HG03565 (cell line): ENCODE measurements at regions not wholly inside any gene's neighbourhood (a gene's known extent, or its start where the extent isn't known, plus 50 kb on each side); places are given as distances from the start of the nearest gene placed in this dataset.
"Not testable (repeated sequence)": the region's sequence is repeated elsewhere in the genome, so short reads cannot be mapped to it uniquely, and the experiment has no call there.

ENCODE experiments used
- ATAC-seq: cut with Tn5 transposase; IDR thresholded peaks from one replicate; pipeline ENCODE4 v1.9.1; 2021; ENCODE audit warnings: mild to moderate bottlenecking, moderate library complexity; ENCODE audit not compliant: unreplicated experiment

DNA sequence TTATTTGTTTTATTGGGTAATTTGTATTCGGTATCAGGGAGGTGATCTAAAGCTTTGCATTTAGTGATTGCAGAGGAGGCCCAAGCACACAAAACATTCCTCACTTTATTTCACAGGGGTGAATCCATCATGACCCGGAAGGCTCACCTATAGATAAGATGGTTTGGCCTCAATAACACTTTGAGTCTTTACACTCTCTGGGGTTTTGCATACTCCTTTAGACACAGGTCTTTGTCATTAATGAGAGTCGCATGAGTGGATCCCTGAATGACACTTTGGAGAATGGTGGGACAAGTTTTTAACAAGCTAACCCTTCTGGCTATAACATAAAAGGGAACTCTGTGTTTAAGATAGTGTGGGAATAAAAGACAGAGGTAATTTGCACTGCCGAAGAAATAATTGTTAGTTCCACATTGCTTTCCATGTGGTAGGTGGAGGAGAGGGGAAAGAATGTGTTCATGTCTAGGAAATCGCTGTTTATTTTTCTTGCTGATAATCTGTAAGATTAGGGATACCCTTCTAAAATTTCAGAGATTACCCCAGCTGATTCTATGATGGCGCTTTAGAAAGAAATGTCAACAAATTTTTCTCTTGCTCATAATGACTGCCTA, 455.8 kb downstream of the TFEC start:
- no peak for ATAC-seq

DNA sequence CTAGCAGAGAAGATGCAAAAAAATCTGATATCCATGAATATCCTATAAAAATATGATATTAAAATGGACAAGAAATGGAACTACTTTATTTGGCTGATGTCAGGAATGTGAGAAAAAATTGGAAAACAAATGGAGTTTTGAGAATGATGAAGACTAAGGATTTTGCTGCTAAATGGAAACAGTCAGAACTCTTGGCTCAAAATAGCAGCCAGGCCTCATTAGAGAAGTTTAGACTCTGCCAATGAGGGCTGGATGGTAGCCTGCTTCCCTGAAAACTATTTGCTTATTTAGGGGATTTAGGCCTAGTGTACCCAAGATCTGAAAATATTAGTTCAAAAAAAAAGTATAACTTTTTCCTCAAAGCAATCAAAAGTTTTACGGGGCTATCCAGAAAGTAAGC, 458.5 kb downstream of the TFEC start:
- ATAC-seq = no peak

DNA sequence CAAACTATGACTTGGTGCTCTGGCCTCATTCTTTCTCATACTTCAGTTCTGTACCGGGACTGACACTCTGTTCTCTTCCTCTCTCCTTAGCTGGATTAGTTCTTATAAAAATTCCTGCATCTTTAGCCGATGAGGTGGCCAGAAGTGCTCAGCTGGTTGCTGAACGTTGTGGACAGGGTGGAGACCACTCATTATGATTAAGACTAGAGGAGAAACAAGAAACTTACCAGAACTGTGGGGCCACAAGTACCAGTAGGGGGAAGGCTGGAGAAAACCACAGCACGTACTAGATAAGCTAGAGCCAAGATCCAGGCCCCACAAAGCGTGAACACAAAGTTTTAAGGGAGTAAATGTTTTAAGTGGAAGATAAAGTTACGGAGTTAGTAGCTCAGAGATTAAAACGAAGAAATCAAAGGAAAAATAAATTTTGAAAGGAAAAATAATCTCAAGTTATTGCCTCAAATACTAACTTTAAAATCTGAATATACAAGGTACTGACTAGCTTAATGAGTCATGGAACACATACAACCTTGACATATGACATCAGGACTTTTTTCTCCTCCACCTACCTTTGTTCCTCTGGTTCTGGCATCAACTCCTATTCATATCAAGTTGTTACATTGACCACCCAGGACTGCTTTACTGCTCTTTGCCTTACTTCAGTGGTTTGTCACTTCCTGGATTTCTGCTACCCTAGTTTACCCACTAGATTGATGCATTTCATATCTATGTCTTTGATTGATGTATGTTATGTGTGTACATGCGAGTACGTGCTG, 469.0 kb downstream of the TFEC start:
- no peak for ATAC-seq

DNA sequence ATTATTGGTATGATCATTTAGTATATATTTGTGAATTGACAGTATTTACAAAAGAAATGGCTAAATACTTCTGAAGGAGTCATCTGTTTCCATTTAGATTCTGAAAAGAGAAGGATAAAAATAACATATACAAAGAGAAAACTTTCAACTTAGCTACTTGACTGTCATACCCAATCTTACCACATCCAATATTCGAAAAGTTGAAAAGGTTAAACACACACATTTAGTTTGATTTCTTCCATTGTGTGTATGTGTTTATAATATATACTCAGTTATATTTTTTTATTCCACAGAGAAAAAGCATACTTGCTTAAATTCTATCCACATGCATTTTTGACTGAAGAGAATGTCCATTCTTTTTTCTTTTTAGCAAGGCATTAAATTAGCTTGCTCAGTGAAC, 470.7 kb downstream of the TFEC start:
- no peak for ATAC-seq

DNA sequence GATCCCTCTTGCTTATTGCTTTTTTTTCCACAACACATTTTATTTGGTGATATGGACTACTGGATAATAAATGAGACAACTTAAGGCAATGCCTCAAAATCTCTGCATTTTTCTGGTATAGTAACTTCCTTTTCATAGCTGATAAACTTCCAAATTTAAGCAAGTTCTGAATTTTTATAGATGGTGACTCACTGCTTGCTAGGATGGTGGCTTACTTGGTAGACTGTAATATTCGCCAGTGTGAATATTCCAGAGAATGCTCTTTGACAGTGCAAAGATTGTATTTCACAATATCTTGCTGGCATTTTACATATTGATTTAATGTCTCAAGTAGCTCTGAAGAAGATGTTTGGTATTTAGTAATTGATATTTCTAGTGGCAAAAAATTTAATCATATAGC, 472.4 kb downstream of the TFEC start:
- no peak for ATAC-seq

DNA sequence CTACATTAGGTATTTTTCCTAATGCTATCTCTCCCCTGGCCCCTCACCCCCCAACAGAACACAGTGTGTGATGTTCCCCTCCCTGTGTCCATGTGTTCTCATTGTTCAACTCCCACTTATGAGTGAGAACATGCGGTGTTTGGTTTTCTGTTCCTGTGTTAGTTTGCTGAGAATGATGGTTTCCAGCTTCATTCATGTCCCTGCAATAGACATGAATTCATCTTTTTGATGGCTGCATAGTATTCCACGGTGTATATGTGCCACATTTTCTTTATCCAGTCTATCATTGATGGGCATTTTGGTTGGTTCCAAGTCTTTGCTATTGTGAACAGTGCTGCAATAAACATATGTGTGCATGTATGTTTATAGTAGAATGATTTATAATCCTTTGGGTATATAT, 473.3 kb downstream of the TFEC start:
- not testable (repeated sequence) for ATAC-seq

DNA sequence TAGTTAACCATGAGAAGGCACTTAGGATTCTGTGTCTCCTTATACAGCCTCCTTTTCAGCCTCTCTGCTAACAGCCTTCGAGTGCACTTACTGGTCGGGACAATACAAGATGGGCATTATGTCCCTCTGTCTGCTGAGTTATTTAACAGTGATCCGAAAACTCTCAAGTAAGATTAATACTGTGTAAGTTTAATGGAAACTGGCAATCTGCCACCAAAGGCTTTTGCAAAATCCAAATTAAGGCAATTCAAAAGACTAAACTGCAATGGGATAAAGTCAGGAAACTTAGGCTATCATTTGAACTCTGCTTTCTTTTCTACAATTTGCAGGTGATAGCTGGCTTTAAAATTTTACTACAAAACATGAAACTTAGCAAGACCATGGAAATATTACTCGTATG, 477.8 kb downstream of the TFEC start:
- no peak for ATAC-seq

DNA sequence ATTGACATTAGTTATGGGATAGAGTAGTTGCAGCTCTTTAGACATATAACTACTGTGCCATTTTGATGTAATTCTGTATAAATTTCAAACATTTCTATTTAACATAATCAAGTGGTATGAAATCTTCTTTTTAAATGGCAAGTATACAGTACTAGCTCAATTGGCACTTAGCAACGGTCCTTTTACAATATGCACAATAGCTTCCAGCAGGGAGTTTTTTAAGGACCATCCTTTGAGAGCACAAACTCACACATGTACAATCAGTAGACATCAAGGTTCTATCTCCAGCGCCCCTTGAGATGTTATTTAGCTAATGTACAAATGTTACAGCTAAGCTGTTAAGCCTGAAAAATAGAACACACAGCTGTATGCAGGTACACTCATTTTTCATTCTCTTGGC, 480.7 kb downstream of the TFEC start:
- ATAC-seq = no peak

DNA sequence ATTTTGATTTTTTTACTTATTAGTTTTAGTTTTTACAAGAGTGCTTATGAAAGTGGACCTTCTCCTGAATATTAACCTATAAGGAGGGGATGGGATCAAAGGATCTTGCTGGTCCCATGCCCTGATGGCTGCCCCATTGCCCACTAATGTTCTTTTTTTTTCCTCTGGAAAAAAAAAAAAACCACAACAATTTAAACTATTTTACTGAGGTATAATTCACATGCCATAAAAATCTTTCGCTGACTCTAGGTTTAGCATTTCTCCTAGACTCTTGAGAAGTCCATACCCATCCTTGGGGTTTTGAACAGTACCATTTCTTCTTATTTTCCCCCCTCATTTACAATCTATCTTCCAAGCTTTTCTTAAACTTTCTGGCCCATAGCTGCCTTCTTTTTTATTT, 481.8 kb downstream of the TFEC start:
- no peak for ATAC-seq

DNA sequence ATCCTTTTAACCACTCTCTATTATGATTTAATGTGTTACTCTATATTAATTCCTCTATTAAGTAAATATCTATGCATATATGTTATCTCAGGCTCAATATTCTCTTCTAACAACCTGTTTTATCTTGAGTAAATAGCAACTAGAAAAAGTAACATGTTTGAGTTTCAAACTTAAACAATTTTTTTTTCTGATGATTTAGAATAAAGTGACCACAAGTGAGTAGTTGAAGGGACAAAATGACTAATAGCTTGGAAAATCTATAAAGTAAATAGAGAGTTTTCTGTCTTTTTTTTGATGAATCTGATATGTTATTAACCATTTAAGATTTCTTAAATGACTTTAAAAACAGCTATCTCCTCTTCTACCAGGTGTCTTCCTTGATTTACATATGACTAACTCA, 483.8 kb downstream of the TFEC start:
- ATAC-seq = no peak

DNA sequence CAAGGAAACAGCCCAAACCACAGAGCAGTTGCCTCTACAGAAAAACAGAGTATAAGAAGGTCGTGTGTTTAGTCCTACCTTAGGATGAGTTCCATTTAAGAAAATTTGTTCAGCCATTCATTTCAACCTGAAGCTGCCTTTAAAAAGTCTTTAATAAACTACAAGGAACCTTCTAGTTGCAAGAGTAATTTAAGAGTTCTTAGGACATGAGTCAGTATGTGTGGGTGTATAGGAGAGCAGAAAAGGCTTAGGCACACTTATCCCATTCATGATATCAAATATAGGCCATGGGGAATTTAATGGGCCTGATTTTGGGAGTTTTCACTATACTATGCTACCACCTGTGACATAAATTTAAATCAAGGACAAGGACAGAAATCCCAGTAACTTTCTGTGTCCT, 496.8 kb downstream of the TFEC start:
- no peak for ATAC-seq

DNA sequence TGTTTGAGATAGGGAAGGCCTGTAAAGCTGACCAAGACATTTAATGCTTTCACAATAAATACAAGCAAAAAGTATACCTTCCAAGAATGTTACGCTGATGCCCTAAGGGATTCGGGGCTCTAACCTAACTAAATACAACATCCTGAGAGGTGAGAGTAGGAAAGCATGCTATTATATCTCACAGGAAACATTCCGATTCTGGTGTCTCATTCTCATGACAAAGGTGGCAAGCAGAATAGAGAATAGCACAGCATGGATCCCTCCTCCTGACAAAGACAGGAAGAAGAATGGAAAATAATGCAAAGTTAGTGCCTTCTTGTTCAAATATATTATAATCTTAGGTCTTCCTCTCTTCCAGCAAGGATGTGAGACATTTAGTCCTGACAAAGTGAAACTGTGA, 504.3 kb downstream of the TFEC start:
- ATAC-seq = no peak

DNA sequence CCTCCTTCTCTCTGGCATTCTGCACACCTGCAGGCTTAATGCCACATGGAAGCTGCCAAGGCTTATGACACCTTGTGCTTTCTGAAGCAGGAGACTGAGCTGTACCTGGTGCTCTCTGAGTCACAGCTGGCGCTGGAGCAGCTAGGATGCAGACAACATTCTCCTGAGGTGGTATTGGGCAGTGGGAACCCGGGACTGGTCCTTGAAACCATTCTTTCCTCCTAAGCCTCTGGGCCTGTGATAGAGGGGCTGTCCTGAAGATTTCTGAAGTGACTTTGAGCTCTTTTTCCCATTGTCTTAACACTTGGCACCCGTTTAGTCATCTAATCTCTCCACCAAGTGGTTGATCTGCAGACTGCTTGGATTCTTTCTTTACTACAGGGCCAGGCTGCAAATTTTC, 508.4 kb downstream of the TFEC start:
- ATAC-seq = no peak

DNA sequence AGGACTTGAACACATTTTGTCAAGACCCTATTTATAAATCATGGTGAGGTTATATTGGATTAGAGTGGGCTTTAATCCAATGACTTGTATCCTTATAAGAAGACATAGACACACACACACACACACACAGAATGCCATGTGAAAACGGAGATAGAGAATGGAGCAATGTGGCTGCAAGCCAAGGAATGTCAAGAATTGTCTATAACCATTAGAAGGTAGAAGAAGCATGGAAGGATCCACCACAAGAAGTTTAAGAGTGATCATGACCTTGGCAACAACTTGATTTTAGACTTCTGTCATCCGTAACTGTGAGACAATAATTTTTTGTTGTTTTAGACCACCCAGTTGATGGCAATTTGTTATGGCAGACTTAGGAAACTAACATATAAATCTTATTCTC, 514.2 kb downstream of the TFEC start:
- ATAC-seq = no peak

DNA sequence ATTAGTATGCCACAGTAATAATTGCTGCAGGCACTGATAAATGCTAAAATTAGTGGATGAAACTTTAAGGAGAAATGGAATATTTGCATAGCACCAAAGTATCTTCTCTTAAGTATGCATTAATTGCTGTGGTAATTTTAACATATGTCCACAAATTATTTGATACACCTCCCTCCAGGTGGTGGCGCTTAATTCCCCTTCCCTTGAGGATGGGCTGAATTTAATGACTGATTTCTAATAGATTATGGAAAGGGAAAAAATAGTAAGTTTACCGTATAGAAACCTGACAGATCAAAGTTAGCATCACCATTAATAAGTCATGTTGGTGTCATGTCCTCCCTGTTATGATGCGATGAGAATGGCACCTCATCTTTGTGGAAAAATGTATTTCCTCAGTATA, 519.2 kb downstream of the TFEC start:
- ATAC-seq = no peak

DNA sequence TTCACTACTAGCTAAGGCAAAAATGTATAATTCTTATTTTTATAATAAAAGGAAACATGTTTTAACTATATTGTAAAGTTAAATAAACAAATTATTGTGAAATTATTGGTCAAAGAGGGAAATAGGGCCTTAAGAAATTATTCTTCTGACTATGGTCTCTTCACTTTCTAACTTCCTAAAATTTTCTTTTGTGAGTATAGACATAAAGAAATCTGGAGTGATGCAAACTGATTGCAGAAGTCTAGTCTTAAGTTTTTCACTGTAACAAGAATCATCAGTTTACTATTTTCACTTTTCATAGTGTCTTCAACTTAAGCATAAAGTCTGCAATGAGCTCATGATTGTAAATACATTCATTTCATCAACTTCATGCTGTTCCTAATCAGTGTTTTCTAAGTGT, 525.4 kb downstream of the TFEC start:
- no peak for ATAC-seq

DNA sequence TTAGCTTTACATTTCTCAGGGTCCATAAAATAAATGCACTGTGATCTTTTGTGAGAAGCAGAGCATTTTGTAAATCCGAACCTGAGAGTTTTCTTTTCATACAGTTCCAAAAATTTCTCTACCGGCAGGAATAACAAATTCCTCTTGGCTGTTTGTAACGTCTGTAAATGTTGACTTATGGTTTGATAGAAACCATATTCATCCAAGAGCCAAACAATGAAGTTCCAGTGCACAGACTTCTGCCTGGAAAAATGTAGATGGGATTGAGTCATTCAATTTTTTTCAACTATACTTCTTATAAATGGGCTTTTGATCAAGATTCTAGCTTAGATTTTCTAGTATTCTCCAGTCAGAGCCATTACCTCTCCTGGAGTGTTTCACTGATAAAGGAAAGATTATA, 530.6 kb downstream of the TFEC start:
- ATAC-seq = no peak

DNA sequence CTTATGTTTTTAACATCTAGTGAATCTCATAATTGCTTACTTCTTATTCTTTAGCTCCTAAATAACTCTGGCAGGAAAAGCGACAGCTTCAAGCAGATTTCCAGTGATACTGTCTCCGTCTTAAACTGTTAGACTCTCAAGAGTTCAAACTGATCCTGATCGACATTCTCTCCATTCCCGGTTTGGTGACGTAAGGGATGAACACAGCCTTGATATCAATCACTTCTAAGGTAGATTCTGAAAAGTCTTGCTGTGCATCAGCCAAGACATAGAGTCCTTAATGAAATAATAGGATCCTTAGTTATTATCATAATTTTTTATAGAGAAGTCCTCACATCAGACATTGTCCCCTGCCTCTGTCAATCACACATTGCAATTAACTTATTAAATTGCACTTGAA, 534.6 kb downstream of the TFEC start:
- no peak for ATAC-seq

DNA sequence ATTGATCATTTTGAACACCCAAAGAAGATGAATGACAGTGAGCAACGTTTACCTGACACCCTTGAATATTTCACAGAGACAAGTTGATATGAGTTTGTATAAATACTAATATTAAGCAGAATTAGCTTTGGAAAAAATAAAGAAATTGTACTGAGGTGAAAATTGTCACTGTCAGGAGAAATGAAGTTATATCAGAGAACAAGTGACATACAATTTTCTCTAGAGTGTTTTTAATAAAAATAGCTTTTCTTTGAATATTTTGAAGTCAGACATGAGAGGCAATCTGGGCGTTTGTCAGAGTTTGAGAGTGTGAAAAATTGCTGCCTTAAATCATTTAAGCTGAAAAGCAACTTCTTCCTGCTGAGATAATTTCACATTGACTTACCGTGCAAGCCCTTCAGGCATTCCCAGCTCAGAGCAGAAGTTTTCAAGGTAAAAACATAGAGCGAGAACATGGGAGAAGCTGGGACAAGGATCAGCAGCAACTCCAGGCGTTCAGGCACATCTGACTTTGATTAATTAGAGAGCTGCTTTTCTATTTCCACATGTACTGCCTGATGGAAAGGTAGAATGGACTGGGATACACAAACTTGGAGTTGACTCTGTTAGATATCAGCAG, 535.9 kb downstream of the TFEC start:
- no peak for ATAC-seq

DNA sequence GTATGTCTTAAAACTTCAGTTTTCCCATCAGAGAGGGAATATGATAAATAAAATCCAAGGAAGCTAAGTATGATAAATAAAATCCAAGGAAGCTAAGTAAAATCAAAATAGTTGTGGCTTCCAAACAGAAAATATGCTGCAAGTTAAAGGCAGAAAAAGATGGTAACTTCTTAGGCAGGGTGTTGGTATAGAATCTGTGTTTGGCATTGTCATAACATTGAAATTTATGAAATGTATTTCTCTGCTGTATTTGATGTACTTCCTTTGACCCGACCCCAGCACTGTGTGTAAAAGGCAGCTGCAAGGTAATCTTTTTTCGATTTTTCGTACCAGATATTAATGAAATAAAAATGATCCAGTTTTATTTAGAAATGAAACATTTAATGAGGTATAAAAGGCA, 537.2 kb downstream of the TFEC start:
- ATAC-seq = no peak

DNA sequence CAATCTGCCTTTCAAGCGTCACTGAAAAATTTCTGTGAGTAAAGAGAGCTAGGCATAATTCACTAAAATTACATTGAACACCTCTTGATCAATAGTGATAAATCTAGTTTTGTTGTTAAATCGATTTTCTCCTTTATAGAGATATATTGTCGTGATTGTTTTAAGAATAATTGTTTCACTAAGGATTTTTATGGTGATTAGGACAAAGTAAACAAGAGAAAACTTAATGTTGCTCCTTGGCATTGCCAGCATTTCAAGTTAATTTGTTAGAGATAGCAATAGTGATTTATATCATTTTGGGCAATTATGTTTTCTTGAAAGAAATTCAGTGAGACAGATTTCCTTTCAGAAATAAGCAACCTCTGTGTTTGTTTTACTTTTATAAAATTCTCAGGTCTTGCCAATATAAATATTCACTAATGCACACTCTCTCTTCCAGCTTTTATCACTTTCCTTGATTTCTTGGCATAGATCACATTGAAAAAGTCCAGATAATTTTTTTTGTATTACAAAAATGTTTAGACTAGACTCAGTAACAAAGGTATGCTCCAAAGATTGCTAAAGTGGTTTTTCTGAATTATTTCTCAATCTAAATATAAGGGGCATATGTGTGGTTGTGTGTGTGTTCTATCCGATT, 538.7 kb downstream of the TFEC start:
- no peak for ATAC-seq

DNA sequence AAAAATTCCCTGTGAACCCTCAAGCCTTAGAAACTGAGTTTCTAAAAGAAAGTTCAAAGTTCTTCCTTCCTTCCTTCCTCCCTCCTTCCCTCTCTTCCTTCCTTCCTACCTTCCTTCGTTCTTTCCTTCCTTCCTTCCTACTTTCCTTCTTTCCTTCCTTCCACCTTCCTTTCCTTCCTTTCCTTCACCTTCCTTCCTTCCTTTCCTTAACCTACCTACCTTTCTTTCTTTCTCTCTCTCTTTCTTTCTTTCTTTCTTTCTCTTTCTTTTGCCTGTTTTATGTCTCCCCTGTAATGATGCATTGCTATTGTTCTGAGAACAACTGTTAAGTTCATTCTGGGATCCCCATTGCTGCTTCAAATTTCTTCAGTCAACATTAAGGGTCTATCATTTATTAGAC, 551.1 kb downstream of the TFEC start:
- ATAC-seq = no peak
